GM19035 (cell line): ENCODE measurements at regions not wholly inside any gene's neighbourhood (a gene's known extent, or its start where the extent isn't known, plus 50 kb on each side); places are given as distances from the start of the nearest gene placed in this dataset.

Source experiments
- ATAC-seq: cut with Tn5 transposase; IDR thresholded peaks from one replicate; pipeline ENCODE4 v1.9.1; 2021; ENCODE audit not compliant: unreplicated experiment

GRCh38 chr2:220040346-220040745 is 412.9 kb downstream of the SLC4A3 start:
- no peak for ATAC-seq

GRCh38 chr2:220041447-220041846 is 414.0 kb downstream of the SLC4A3 start:
- no peak for ATAC-seq

GRCh38 chr2:220043155-220043989 is 415.9 kb downstream of the SLC4A3 start:
- no peak for ATAC-seq

- ATAC-seq = no peak
Observed at GRCh38 chr2:220043990-220044335, 416.5 kb downstream of the SLC4A3 start.

- ATAC-seq = no peak
Observed at GRCh38 chr2:220044383-220044782, 417.0 kb downstream of the SLC4A3 start.

- ATAC-seq = no peak
Observed at GRCh38 chr2:220046507-220046906, 419.1 kb downstream of the SLC4A3 start.

- no peak for ATAC-seq
Observed at GRCh38 chr2:220051716-220052115, 424.3 kb downstream of the SLC4A3 start.

GRCh38 chr2:220053919-220054318 is 426.5 kb downstream of the SLC4A3 start:
- no peak for ATAC-seq

GRCh38 chr2:220057391-220057790 is 430.0 kb downstream of the SLC4A3 start:
- no peak for ATAC-seq

GRCh38 chr2:220057916-220058315 is 430.5 kb downstream of the SLC4A3 start:
- no peak for ATAC-seq

GRCh38 chr2:220064111-220065030 is 436.9 kb downstream of the SLC4A3 start:
- ATAC-seq = no peak

GRCh38 chr2:220065581-220065980 is 438.2 kb downstream of the SLC4A3 start:
- ATAC-seq = no peak

GRCh38 chr2:220068846-220069245 is 441.4 kb downstream of the SLC4A3 start:
- no peak for ATAC-seq

GRCh38 chr2:220070349-220070748 is 442.9 kb downstream of the SLC4A3 start:
- no peak for ATAC-seq

GRCh38 chr2:220071696-220072095 is 444.3 kb downstream of the SLC4A3 start:
- ATAC-seq = no peak

GRCh38 chr2:220072669-220073220 is 445.3 kb downstream of the SLC4A3 start:
- ATAC-seq = no peak

- ATAC-seq = no peak
Observed at GRCh38 chr2:220075835-220076234, 448.4 kb downstream of the SLC4A3 start.

GRCh38 chr2:220076734-220077133 is 449.3 kb downstream of the SLC4A3 start:
- no peak for ATAC-seq

GRCh38 chr2:220077488-220077887 is 450.1 kb downstream of the SLC4A3 start:
- no peak for ATAC-seq

GRCh38 chr2:220078439-220078838 is 451.0 kb downstream of the SLC4A3 start:
- no peak for ATAC-seq

- no peak for ATAC-seq
Observed at GRCh38 chr2:220079595-220079994, 452.2 kb downstream of the SLC4A3 start.

GRCh38 chr2:220081171-220081570 is 453.7 kb downstream of the SLC4A3 start:
- ATAC-seq = no peak
